ENCODE measurements at regions not wholly inside any gene's neighbourhood (a gene's known extent, or its start where the extent isn't known, plus 50 kb on each side); places are given as distances from the start of the nearest gene placed in this dataset.

DNA sequence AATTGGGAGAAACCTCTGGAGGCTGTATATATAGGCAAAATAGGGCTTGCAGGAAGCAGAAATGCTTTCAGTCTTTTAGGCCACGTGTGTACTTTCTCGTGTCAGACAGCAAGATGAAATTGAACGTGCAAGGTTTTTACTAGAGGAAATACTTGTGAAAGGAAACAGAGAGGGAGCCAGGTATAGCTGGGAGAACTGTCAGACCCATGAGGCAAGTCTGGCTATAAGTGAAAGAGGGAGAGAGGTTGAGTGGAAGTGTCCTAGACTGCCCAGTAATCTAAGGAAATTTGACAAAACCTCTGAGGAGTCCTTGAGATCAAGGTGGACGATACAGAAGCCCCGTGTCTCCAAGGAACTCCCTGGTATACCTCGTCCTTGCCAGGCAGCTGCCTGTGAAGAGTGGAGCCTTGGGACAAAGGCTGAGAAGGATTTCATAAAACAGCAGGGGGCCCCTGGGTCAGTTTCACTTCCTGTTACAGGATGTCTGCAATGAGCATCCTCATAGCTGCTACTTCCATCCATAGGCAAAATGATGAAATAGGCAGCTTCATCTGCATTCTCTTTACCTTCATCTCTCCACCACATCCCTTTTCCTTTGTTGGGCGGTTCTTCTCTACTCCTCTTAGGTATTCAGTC is 114.4 kb upstream of the MAP3K7 start:
- Histone ChIP-seq H3K27ac (no peak overlapping the region), H3K36me3 (no peaks in the 10 kb centered on the region), H3K9me3 (no peaks in the 10 kb centered on the region), H3K4me1 (no peaks in the 10 kb centered on the region), H3K4me3 (no peak overlapping the region), H3K27me3 (no peaks in the 10 kb centered on the region)
- TF ChIP-seq POLR2AphosphoS5 (IDR thresholded peaks at IDR 0.05) = no peak
- TF ChIP-seq EP300 (IDR thresholded peaks at IDR 0.05) = no peak
- TF ChIP-seq POLR2A (IDR thresholded peaks at IDR 0.05) = no peak
- TF ChIP-seq, protein P1, sequence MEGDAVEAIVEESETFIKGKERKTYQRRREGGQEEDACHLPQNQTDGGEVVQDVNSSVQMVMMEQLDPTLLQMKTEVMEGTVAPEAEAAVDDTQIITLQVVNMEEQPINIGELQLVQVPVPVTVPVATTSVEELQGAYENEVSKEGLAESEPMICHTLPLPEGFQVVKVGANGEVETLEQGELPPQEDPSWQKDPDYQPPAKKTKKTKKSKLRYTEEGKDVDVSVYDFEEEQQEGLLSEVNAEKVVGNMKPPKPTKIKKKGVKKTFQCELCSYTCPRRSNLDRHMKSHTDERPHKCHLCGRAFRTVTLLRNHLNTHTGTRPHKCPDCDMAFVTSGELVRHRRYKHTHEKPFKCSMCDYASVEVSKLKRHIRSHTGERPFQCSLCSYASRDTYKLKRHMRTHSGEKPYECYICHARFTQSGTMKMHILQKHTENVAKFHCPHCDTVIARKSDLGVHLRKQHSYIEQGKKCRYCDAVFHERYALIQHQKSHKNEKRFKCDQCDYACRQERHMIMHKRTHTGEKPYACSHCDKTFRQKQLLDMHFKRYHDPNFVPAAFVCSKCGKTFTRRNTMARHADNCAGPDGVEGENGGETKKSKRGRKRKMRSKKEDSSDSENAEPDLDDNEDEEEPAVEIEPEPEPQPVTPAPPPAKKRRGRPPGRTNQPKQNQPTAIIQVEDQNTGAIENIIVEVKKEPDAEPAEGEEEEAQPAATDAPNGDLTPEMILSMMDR (IDR thresholded peaks at IDR 0.05) = no peak
- no peak for ATAC-seq (ENCODE audit: low FRiP score in 2 of 2)
- WGBS, 2 donors = 30 to 35% methylated on average over 7 of the region's 7 CpGs
- no peak for DNase-seq

- Histone ChIP-seq H3K4me1 (no peaks in the 10 kb centered on the region), H3K4me3 (no peak overlapping the region), H3K27me3 (no peaks in the 10 kb centered on the region), H3K36me3 (no peaks in the 10 kb centered on the region), H3K9me3 (peaks cover 0 to 4% (median 0%) of the 10 kb centered on the region in 4 donors), H3K27ac (no peak overlapping the region)
- ATAC-seq (ENCODE audit: low FRiP score in 2 of 2) (no peak), DNase-seq (no peak)
- WGBS, 2 donors = 78 to 83% methylated on average over 3 of the region's 3 CpGs
- TF ChIP-seq, protein P1 (IDR thresholded peaks at IDR 0.05) = no peak
- no peak for TF ChIP-seq POLR2A (IDR thresholded peaks at IDR 0.05)
- no peak for TF ChIP-seq POLR2AphosphoS5 (IDR thresholded peaks at IDR 0.05)
- TF ChIP-seq EP300 (IDR thresholded peaks at IDR 0.05) = no peak
Observed at GRCh38 chr6:90695316-90695715, 108.4 kb upstream of the MAP3K7 start.

DNA sequence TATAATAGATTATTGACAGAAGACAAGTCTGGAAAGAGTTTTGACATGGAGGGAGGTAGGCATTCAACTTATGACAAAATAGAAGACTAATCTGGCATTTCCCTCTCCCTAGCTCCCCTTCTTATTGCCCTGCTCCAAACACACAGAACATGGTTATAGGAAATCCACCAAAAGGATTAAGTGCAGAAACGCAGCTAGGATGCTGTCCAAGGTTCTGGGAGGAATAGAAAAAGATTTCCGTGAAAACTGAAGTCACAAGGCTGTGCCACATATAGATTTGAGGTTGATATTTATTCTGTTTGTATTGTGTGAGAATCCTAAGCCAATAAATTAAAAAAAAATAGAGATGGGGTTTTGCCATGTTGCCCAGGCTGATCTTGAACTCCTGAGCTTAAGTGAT is 107.9 kb upstream of the MAP3K7 start:
- no peak for TF ChIP-seq POLR2AphosphoS5 (IDR thresholded peaks at IDR 0.05)
- TF ChIP-seq, protein P1 (IDR thresholded peaks at IDR 0.05) = no peak
- TF ChIP-seq POLR2A (IDR thresholded peaks at IDR 0.05) = no peak
- no peak for TF ChIP-seq EP300 (IDR thresholded peaks at IDR 0.05)
- Histone ChIP-seq H3K36me3 (no peaks in the 10 kb centered on the region), H3K27ac (no peak overlapping the region), H3K9me3 (peaks cover 0 to 4% (median 0%) of the 10 kb centered on the region in 4 donors), H3K4me3 (no peak overlapping the region), H3K4me1 (no peaks in the 10 kb centered on the region), H3K27me3 (no peaks in the 10 kb centered on the region)
- WGBS, 2 donors = 63% methylated on average over 2 of the region's 2 CpGs
- ATAC-seq (ENCODE audit: low FRiP score in 2 of 2) = no peak
- DNase-seq = no peak

- WGBS, 2 donors = 52 to 60% methylated on average over 1 of the region's 1 CpG
- Histone ChIP-seq H3K27me3 (no peaks in the 10 kb centered on the region), H3K4me1 (no peaks in the 10 kb centered on the region), H3K27ac (no peak overlapping the region), H3K4me3 (no peak overlapping the region), H3K36me3 (no peaks in the 10 kb centered on the region), H3K9me3 (peaks cover 0 to 4% (median 0%) of the 10 kb centered on the region in 4 donors)
- TF ChIP-seq POLR2AphosphoS5 (IDR thresholded peaks at IDR 0.05) (no peak), EP300 (IDR thresholded peaks at IDR 0.05) (no peak), POLR2A (IDR thresholded peaks at IDR 0.05) (no peak)
- TF ChIP-seq, protein P1 (IDR thresholded peaks at IDR 0.05) = no peak
- no peak for DNase-seq
- ATAC-seq (ENCODE audit: low FRiP score in 2 of 2) = no peak
Observed at GRCh38 chr6:90691823-90692222, 105.0 kb upstream of the MAP3K7 start.

GRCh38 chr6:90689172-90689571 is 102.3 kb upstream of the MAP3K7 start:
- DNase-seq (no peak), ATAC-seq (ENCODE audit: low FRiP score in 2 of 2) (no peak)
- Histone ChIP-seq H3K9me3 (no peaks in the 10 kb centered on the region), H3K4me1 (no peaks in the 10 kb centered on the region), H3K36me3 (no peaks in the 10 kb centered on the region), H3K4me3 (no peak overlapping the region), H3K27me3 (no peaks in the 10 kb centered on the region), H3K27ac (no peak overlapping the region)
- TF ChIP-seq EP300 (IDR thresholded peaks at IDR 0.05) (no peak), POLR2AphosphoS5 (IDR thresholded peaks at IDR 0.05) (no peak), POLR2A (IDR thresholded peaks at IDR 0.05) (no peak)
- TF ChIP-seq, protein P1 (IDR thresholded peaks at IDR 0.05) = no peak

Data from upper lobe of left lung (tissue), 6 donors.